Right lobe of liver (tissue), 6 donors: ENCODE measurements at regions not wholly inside any gene's neighbourhood (a gene's known extent, or its start where the extent isn't known, plus 50 kb on each side); places are given as distances from the start of the nearest gene placed in this dataset.

Experiments used
- ATAC-seq, 4 donors: fragments of 200-7000 bp; cut with Tn5 transposase; one replicate each; pipeline ENCODE4 v1.9.1; 2020; ENCODE audit warnings: mild to moderate bottlenecking in 4 of 4, moderate library complexity in 4 of 4
- DNase-seq, 3 donors: peaks; one replicate each; pipeline ENCODE4 v3.0.0-alpha.2; 2020
- H3K27ac ChIP-seq, 3 donors: fragments of 200-600 bp; one replicate each; pipeline ENCODE4 v1.8.0; 2022
- H3K27me3 ChIP-seq, 2 donors: fragments of 200-600 bp; one replicate each; pipeline ENCODE4 v1.8.0; 2022
- H3K36me3 ChIP-seq, 4 donors: fragments of 200-600 bp; sonication (generic) in 1 of 4; one replicate each; pipeline versions ENCODE4 v1.5.1 to v1.8.0; 2017 to 2022; ENCODE audit warnings: control low read depth in 1 of 4
- H3K4me1 ChIP-seq, 4 donors: fragments of 200-600 bp; sonication (generic) in 1 of 4; one replicate each; pipeline versions ENCODE4 v1.5.1 to v1.8.0; 2017 to 2022; ENCODE audit warnings: control low read depth in 1 of 4
- H3K4me3 ChIP-seq, 3 donors: fragments of 200-600 bp; one replicate each; pipeline ENCODE4 v1.8.0; 2022
- H3K9me3 ChIP-seq, 4 donors: fragments of 200-600 bp; sonication (generic) in 1 of 4; one replicate each; pipeline versions ENCODE4 v1.5.1 to v1.8.0; 2017 to 2022; ENCODE audit warnings: control low read depth in 1 of 4
- CTCF ChIP-seq, 4 donors: fragments of 200-600 bp in 3 of 4; fragments of 450-650 bp in 1 of 4; IDR thresholded peaks; one replicate each; pipeline versions ENCODE4 v1.5.1 to v1.8.0; 2016 to 2022; ENCODE audit warnings: antibody characterized with exemption in 4 of 4, mild to moderate bottlenecking in 2 of 4
- POLR2A ChIP-seq: fragments of 450-650 bp; IDR thresholded peaks from one replicate; pipeline ENCODE4 v1.6.1; 2017; ENCODE audit warnings: antibody characterized with exemption, mild to moderate bottlenecking
- WGBS: methylation state at CpG from one replicate; pipeline ENCODE4 v1.1.6; 2018; ENCODE audit warnings: low coverage, low lambda C conversion rate; ENCODE audit not compliant: insufficient coverage; ENCODE audit errors: missing lambda C conversion rate; 5-methylcytosine and 5-hydroxymethylcytosine counted together
- intact Hi-C, 2 donors: fragments of 100-400 bp; cut with DNase I; formaldehyde crosslinking; loops; one replicate each; pipeline versions ENCODE4 v1.11.2 to v1.14.1; 2022
- donor health status: DM: no; HTN: yes; CAD: no.
- donor health status: DM: no; HTN: no; CAD: no.
- donor health status: DM: no; HTN: no; CAD: no.
- donor health status: DM: no; HTN: yes; CAD: no.
- donor health status: DM: no; HTN: yes; CAD: no.

GRCh38 chr13:109436055-109436622 lies 350.2 kb downstream of the IRS2 start:
- WGBS = 62% methylated on average over 5 of the region's 7 CpGs
- intact Hi-C loops = no loop called here
- H3K27ac ChIP-seq = no peak overlapping the region
- H3K4me3 ChIP-seq = no peak overlapping the region
- no peaks in the 10 kb centered on the region for H3K4me1 ChIP-seq
- TF ChIP-seq POLR2A = no peak
- TF ChIP-seq CTCF (IDR thresholded peaks at IDR 0.05) = no peak
- H3K36me3 ChIP-seq = no peaks in the 10 kb centered on the region
- ATAC-seq (no peak), DNase-seq (no peak)
- no peaks in the 10 kb centered on the region for H3K27me3 ChIP-seq
- H3K9me3 ChIP-seq = no peaks in the 10 kb centered on the region

- H3K27me3 ChIP-seq = no peaks in the 10 kb centered on the region
- DNase-seq (no peak), ATAC-seq (no peak)
- peaks cover 0 to 9% (median 0%) of the 10 kb centered on the region in 4 donors for H3K4me1 ChIP-seq
- intact Hi-C loops = no loop called here
- WGBS = 60% methylated on average over 2 of the region's 2 CpGs
- no peak overlapping the region for H3K4me3 ChIP-seq
- H3K9me3 ChIP-seq = no peaks in the 10 kb centered on the region
- TF ChIP-seq CTCF (IDR thresholded peaks at IDR 0.05) (no peak), POLR2A (no peak)
- H3K36me3 ChIP-seq = no peaks in the 10 kb centered on the region
- no peak overlapping the region for H3K27ac ChIP-seq
Measured at GRCh38 chr13:109431217-109431616, 355.2 kb downstream of the IRS2 start.

GRCh38 chr13:109428146-109428545 lies 358.2 kb downstream of the IRS2 start:
- H3K36me3 ChIP-seq = no peaks in the 10 kb centered on the region
- DNase-seq (no peak), ATAC-seq (no peak)
- peaks cover 0 to 9% (median 0%) of the 10 kb centered on the region in 4 donors for H3K4me1 ChIP-seq
- 83% methylated on average over 3 of the region's 3 CpGs for WGBS
- TF ChIP-seq POLR2A (no peak), CTCF (IDR thresholded peaks at IDR 0.05) (no peak)
- no peak overlapping the region for H3K4me3 ChIP-seq
- H3K27me3 ChIP-seq = no peaks in the 10 kb centered on the region
- no peak overlapping the region for H3K27ac ChIP-seq
- no peaks in the 10 kb centered on the region for H3K9me3 ChIP-seq
- intact Hi-C loops = no loop called here

- WGBS = 27% methylated on average over 2 of the region's 3 CpGs
- no peak for DNase-seq
- Histone ChIP-seq H3K4me1 (peaks cover 0 to 9% (median 0%) of the 10 kb centered on the region in 4 donors), H3K9me3 (no peaks in the 10 kb centered on the region), H3K4me3 (no peak overlapping the region), H3K36me3 (no peaks in the 10 kb centered on the region), H3K27ac (no peak overlapping the region), H3K27me3 (no peaks in the 10 kb centered on the region)
- ATAC-seq = peak; percentile 51 to 77 (median 65)
- TF ChIP-seq CTCF (IDR thresholded peaks at IDR 0.05) = peak; percentile 19 to 57 (median 46)
- no peak for TF ChIP-seq POLR2A
- intact Hi-C loops = no loop called here
Measured at GRCh38 chr13:109427695-109428094, 358.7 kb downstream of the IRS2 start.

- H3K27me3 ChIP-seq = no peaks in the 10 kb centered on the region
- no peaks in the 10 kb centered on the region for H3K9me3 ChIP-seq
- DNase-seq = no peak
- TF ChIP-seq CTCF (IDR thresholded peaks at IDR 0.05) (no peak), POLR2A (no peak)
- 73% methylated on average over 2 of the region's 2 CpGs for WGBS
- peaks cover 0 to 9% (median 0%) of the 10 kb centered on the region in 4 donors for H3K4me1 ChIP-seq
- intact Hi-C loops = no loop called here
- no peak for ATAC-seq
- no peak overlapping the region for H3K4me3 ChIP-seq
- H3K27ac ChIP-seq = no peak overlapping the region
- no peaks in the 10 kb centered on the region for H3K36me3 ChIP-seq
Measured at GRCh38 chr13:109427148-109427547, 359.2 kb downstream of the IRS2 start.
